Ascending aorta (tissue), 2 donors: ENCODE measurements at regions not wholly inside any gene's neighbourhood (a gene's known extent, or its start where the extent isn't known, plus 50 kb on each side); places are given as distances from the start of the nearest gene placed in this dataset.

Experiments used
- DNase-seq, 2 donors: peaks; one replicate each; pipeline ENCODE4 v3.0.0-alpha.2; 2019; ENCODE audit warnings: low spot score in 2 of 2
- H3K27ac ChIP-seq, 2 donors: fragments of 200-600 bp; sonication (generic); one replicate each; pipeline ENCODE4 v1.5.1; 2016 to 2017; ENCODE audit warnings: mild to moderate bottlenecking in 1 of 2
- H3K27me3 ChIP-seq: fragments of 200-600 bp; sonication (generic); one replicate; pipeline ENCODE4 v1.5.1; 2017
- H3K36me3 ChIP-seq, 2 donors: fragments of 200-600 bp; sonication (generic); one replicate each; pipeline ENCODE4 v1.5.1; 2016
- H3K4me1 ChIP-seq, 2 donors: fragments of 200-600 bp; sonication (generic); one replicate each; pipeline ENCODE4 v1.5.1; 2016 to 2017; ENCODE audit warnings: mild to moderate bottlenecking in 1 of 2
- H3K4me3 ChIP-seq, 2 donors: fragments of 200-600 bp; sonication (generic); one replicate each; pipeline ENCODE4 v1.5.1; 2016 to 2017; ENCODE audit warnings: mild to moderate bottlenecking in 1 of 2
- H3K9me3 ChIP-seq, 2 donors: fragments of 200-600 bp; sonication (generic); one replicate each; pipeline ENCODE4 v1.5.1; 2016
- CTCF ChIP-seq, 3 experiments: fragments of 200-600 bp in 2 of 3; fragments of 450-650 bp in 1 of 3; sonication (generic) in 2 of 3; IDR thresholded peaks; one replicate each; pipeline ENCODE4 v1.5.1; 2016 to 2019; ENCODE audit warnings: antibody characterized with exemption in 3 of 3, mild to moderate bottlenecking in 1 of 3, moderate library complexity in 1 of 3
- intact Hi-C: fragments of 100-400 bp; cut with DNase I; formaldehyde crosslinking; loops from one replicate; pipeline ENCODE4 v1.15.1; 2023

GRCh38 chr7:25420771-25421170 is 192.5 kb upstream of the NPVF start:
- Histone ChIP-seq H3K36me3 (no peaks in the 10 kb centered on the region), H3K27ac (no peak overlapping the region), H3K4me3 (no peak overlapping the region), H3K4me1 (no peaks in the 10 kb centered on the region), H3K27me3 (no peaks in the 10 kb centered on the region), H3K9me3 (no peaks in the 10 kb centered on the region)
- no peak for DNase-seq
- intact Hi-C loops: no loop called here
- no peak for TF ChIP-seq CTCF (IDR thresholded peaks at IDR 0.05)

- Histone ChIP-seq H3K4me3 (no peak overlapping the region), H3K4me1 (peaks cover 0 to 2% of the 10 kb centered on the region in 2 donors), H3K27me3 (no peaks in the 10 kb centered on the region), H3K27ac (no peak overlapping the region), H3K9me3 (no peaks in the 10 kb centered on the region), H3K36me3 (no peaks in the 10 kb centered on the region)
- intact Hi-C loops: no loop called here
- no peak for DNase-seq
- TF ChIP-seq CTCF (IDR thresholded peaks at IDR 0.05): no peak
Observed at GRCh38 chr7:25424113-25424512, 195.8 kb upstream of the NPVF start.

GRCh38 chr7:25424855-25425254 is 196.6 kb upstream of the NPVF start:
- no peaks in the 10 kb centered on the region for H3K27me3 ChIP-seq

GRCh38 chr7:25427721-25428120 is 199.4 kb upstream of the NPVF start:
- no peaks in the 10 kb centered on the region for H3K27me3 ChIP-seq
- no peak for TF ChIP-seq CTCF (IDR thresholded peaks at IDR 0.05)
- no peak overlapping the region for H3K27ac ChIP-seq
- peaks cover 0 to 15% of the 10 kb centered on the region in 2 donors for H3K4me1 ChIP-seq
- intact Hi-C loops: no loop called here
- H3K9me3 ChIP-seq: no peaks in the 10 kb centered on the region
- H3K4me3 ChIP-seq: no peak overlapping the region
- DNase-seq: no peak
- H3K36me3 ChIP-seq: no peaks in the 10 kb centered on the region

More at GRCh38 chr7:25424855-25425254, 196.6 kb upstream of the NPVF start:
- no peaks in the 10 kb centered on the region for H3K9me3 ChIP-seq
- no peak overlapping the region for H3K4me3 ChIP-seq
- no peaks in the 10 kb centered on the region for H3K36me3 ChIP-seq
- no peak for TF ChIP-seq CTCF (IDR thresholded peaks at IDR 0.05)
- H3K27ac ChIP-seq: no peak overlapping the region
- H3K4me1 ChIP-seq: peaks cover 0 to 9% of the 10 kb centered on the region in 2 donors
- no peak for DNase-seq
- intact Hi-C loops: no loop called here

GRCh38 chr7:25429731-25430130 is 201.4 kb upstream of the NPVF start:
- peaks cover 0 to 15% of the 10 kb centered on the region in 2 donors for H3K4me1 ChIP-seq
- H3K9me3 ChIP-seq: no peaks in the 10 kb centered on the region
- peak in 1 of 2 donors; percentile 65 for DNase-seq
- H3K4me3 ChIP-seq: no peak overlapping the region
- H3K36me3 ChIP-seq: no peaks in the 10 kb centered on the region
- TF ChIP-seq CTCF (IDR thresholded peaks at IDR 0.05): no peak
- intact Hi-C loops: no loop called here
- H3K27me3 ChIP-seq: no peaks in the 10 kb centered on the region
- peak overlapping the region in 1 of 2 donors; percentile 49 for H3K27ac ChIP-seq
